SK-N-SH treated with all-trans-retinoic acid at 6 μM for 48 hours (cell line): ENCODE measurements at regions not wholly inside any gene's neighbourhood (a gene's known extent, or its start where the extent isn't known, plus 50 kb on each side); places are given as distances from the start of the nearest gene placed in this dataset.

Experiments
- ARNTL ChIP-seq: fragments of 450-650 bp; formaldehyde crosslinking; IDR thresholded peaks from 2 replicates; pipeline ENCODE4 v1.5.0; 2020; ENCODE audit warnings: low read depth, mild to moderate bottlenecking, moderate library complexity, borderline replicate concordance
- ESRRG ChIP-seq: fragments of 250-450 bp; sonication (Bioruptor Pico); IDR thresholded peaks from 2 replicates; pipeline ENCODE4 v1.6.1; 2021; ENCODE audit warnings: mild to moderate bottlenecking
- GLIS3 ChIP-seq: fragments of 250-450 bp; sonication (Bioruptor Pico); IDR thresholded peaks from 2 replicates; pipeline ENCODE4 v1.5.0; 2020; ENCODE audit warnings: mild to moderate bottlenecking, moderate library complexity
- PPARA ChIP-seq: fragments of 250-450 bp; sonication (Bioruptor Pico); IDR thresholded peaks from 2 replicates; pipeline ENCODE4 v1.5.0; 2020; ENCODE audit warnings: mild to moderate bottlenecking, borderline replicate concordance
- RARB ChIP-seq: fragments of 250-450 bp; sonication (Bioruptor Pico); IDR thresholded peaks from 2 replicates; pipeline ENCODE4 v1.8.0; 2021; ENCODE audit warnings: mild to moderate bottlenecking, moderate library complexity
- TCF4 ChIP-seq: fragments of 250-450 bp; sonication (Bioruptor Pico); IDR thresholded peaks from 2 replicates; pipeline ENCODE4 v1.8.0; 2021; ENCODE audit warnings: mild to moderate bottlenecking, moderate library complexity, borderline replicate concordance
- ZFP3 ChIP-seq: fragments of 250-450 bp; sonication (Bioruptor Pico); IDR thresholded peaks from 2 replicates; pipeline ENCODE4 v1.5.0; 2020; ENCODE audit warnings: mild to moderate bottlenecking, moderate library complexity
- ZFP30 ChIP-seq: fragments of 450-650 bp; formaldehyde crosslinking; IDR thresholded peaks from 2 replicates; pipeline ENCODE4 v1.5.0; 2022; ENCODE audit warnings: mild to moderate bottlenecking, moderate library complexity
- ZNF565 ChIP-seq: fragments of 450-650 bp; formaldehyde crosslinking; conservative IDR thresholded peaks from 2 replicates; pipeline ENCODE4 v1.5.0; 2020; ENCODE audit warnings: low read depth, mild to moderate bottlenecking, moderate library complexity
- TF ChIP-seq, protein P1 (sequence below): fragments of 250-450 bp; sonication (Bioruptor Pico); IDR thresholded peaks from 2 replicates; pipeline ENCODE4 v1.5.1; 2021; ENCODE audit warnings: mild to moderate bottlenecking, moderate library complexity
- TF ChIP-seq, protein P2 (sequence below): fragments of 250-450 bp; sonication (Bioruptor Pico); IDR thresholded peaks from 2 replicates; pipeline ENCODE4 v1.8.0; 2021; ENCODE audit warnings: low read depth, mild to moderate bottlenecking, moderate library complexity, borderline replicate concordance

DNA sequence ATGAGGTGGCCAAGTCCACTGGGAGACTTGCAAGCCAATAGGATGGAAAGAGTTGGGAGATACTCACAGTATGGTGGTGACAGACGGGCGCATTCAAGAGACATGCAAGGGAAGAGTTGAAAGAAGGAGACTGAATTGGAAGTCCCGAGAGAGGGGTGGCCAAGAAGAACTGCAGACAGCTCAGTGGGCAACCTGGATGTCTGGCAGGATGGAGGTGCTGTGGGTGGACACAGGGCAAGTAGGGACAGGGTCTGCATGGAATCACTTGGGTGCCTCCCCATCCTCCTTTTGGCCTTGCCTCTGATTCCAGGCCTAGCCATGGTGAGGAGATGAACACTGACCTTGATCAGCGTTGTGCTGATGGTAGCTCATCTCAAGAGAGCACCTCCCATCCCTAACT lies 235.7 kb upstream of the COPS8 start:
- TF ChIP-seq ZNF565 (CRISPR knock-in tag) (no peak), PPARA (CRISPR knock-in tag) (no peak), TCF4 (no peak), RARB (CRISPR knock-in tag) (no peak), ZFP3 (CRISPR knock-in tag) (no peak), ARNTL (CRISPR knock-in tag) (no peak), GLIS3 (CRISPR knock-in tag) (no peak), ESRRG (CRISPR knock-in tag) (no peak), ZFP30 (CRISPR knock-in tag) (no peak)
- TF ChIP-seq, protein P1, sequence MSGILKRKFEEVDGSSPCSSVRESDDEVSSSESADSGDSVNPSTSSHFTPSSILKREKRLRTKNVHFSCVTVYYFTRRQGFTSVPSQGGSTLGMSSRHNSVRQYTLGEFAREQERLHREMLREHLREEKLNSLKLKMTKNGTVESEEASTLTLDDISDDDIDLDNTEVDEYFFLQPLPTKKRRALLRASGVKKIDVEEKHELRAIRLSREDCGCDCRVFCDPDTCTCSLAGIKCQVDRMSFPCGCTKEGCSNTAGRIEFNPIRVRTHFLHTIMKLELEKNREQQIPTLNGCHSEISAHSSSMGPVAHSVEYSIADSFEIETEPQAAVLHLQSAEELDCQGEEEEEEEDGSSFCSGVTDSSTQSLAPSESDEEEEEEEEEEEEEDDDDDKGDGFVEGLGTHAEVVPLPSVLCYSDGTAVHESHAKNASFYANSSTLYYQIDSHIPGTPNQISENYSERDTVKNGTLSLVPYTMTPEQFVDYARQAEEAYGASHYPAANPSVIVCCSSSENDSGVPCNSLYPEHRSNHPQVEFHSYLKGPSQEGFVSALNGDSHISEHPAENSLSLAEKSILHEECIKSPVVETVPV = no peak
- TF ChIP-seq, protein P2, sequence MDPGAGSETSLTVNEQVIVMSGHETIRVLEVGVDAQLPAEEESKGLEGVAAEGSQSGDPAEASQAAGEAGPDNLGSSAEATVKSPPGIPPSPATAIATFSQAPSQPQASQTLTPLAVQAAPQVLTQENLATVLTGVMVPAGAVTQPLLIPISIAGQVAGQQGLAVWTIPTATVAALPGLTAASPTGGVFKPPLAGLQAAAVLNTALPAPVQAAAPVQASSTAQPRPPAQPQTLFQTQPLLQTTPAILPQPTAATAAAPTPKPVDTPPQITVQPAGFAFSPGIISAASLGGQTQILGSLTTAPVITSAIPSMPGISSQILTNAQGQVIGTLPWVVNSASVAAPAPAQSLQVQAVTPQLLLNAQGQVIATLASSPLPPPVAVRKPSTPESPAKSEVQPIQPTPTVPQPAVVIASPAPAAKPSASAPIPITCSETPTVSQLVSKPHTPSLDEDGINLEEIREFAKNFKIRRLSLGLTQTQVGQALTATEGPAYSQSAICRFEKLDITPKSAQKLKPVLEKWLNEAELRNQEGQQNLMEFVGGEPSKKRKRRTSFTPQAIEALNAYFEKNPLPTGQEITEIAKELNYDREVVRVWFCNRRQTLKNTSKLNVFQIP = no peak
